Endothelial cell of umbilical vein (primary cell): ENCODE measurements at regions not wholly inside any gene's neighbourhood (a gene's known extent, or its start where the extent isn't known, plus 50 kb on each side); places are given as distances from the start of the nearest gene placed in this dataset.

Source experiments
- BruUV-seq: library from RNA; stranded (reverse); fragments of 400-500 nt; replicated peaks from 2 replicates; lab custom pipeline; 2021; lab: Mats Ljungman, UMichigan
- CTCF ChIA-PET: fragments of 300-600, 350-600 bp; sonication (Branson Sonifier 250); formaldehyde crosslinking; loops from one replicate; lab custom pipeline; 2021; ENCODE audit warnings: antibody characterized with exemption, inconsistent platforms; lab: Charles Lee
- POLR2A ChIA-PET: fragments of 300-600, 350-600 bp; sonication (Branson Sonifier 250); formaldehyde crosslinking; loops from one replicate; lab custom pipeline; 2021; ENCODE audit warnings: antibody characterized with exemption, inconsistent platforms; lab: Charles Lee
- DNase-seq: peaks from one replicate; pipeline ENCODE4 v3.0.0-alpha.2; 2011; ENCODE audit warnings: low read depth, low spot score
- FAIRE-seq: peaks from 2 replicates; lab custom pipeline; 2011; peaks lifted over from hg19 to GRCh38; lab: Jason Lieb, UNC
- H2AFZ ChIP-seq: 2 replicates; pipeline ENCODE4 v1.6.0; 2012; ENCODE audit warnings: low read depth, low read length, control low read depth, inconsistent platforms
- H3K27ac ChIP-seq: 2 replicates; pipeline ENCODE4 v1.5.1; 2011; ENCODE audit warnings: low read depth, mild to moderate bottlenecking, control low read depth, low read length, moderate library complexity; ENCODE audit not compliant: insufficient read depth
- H3K27me3 ChIP-seq, 2 experiments: 2 replicates each; pipeline versions ENCODE4 v1.6.0 to v1.6.1; 2011; ENCODE audit warnings: low read length in 2 of 2, mixed read lengths in 1 of 2; ENCODE audit not compliant: control insufficient read depth in 2 of 2, insufficient read depth in 2 of 2
- H3K36me3 ChIP-seq, 2 experiments: 2 replicates in 1 of 2; 3 replicates in 1 of 2; pipeline ENCODE4 v1.5.1; 2011; ENCODE audit warnings: low read length in 2 of 2, mild to moderate bottlenecking in 1 of 2, moderate library complexity in 1 of 2; ENCODE audit not compliant: control insufficient read depth in 2 of 2, insufficient read depth in 2 of 2; ENCODE audit errors: extremely low read depth in 1 of 2
- H3K4me1 ChIP-seq: 3 replicates; pipeline ENCODE4 v1.5.1; 2011; ENCODE audit warnings: mild to moderate bottlenecking, low read length; ENCODE audit not compliant: control insufficient read depth, insufficient read depth; ENCODE audit errors: extremely low read depth
- H3K4me2 ChIP-seq: 2 replicates; pipeline ENCODE4 v1.6.1; 2011; ENCODE audit warnings: low read length, control low read depth, mixed read lengths; ENCODE audit not compliant: insufficient read depth
- H3K4me3 ChIP-seq, 3 experiments: fragments of 200-600 bp in 1 of 3; sonication (generic), shearing (Covaris generic) in 1 of 3; replicated peaks in 1 of 3; 2 replicates each; pipeline ENCODE4 v1.5.1; 2011 to 2016; ENCODE audit warnings: control low read depth in 3 of 3, low read length in 3 of 3, mild to moderate bottlenecking in 2 of 3, inconsistent platforms in 1 of 3, low read depth in 1 of 3, moderate library complexity in 1 of 3; ENCODE audit not compliant: insufficient read depth in 1 of 3
- H3K79me2 ChIP-seq: 2 replicates; pipeline ENCODE4 v1.6.0; 2012; ENCODE audit warnings: low read length, inconsistent platforms; ENCODE audit not compliant: control insufficient read depth, insufficient read depth
- H3K9ac ChIP-seq: replicated peaks from 2 replicates; pipeline ENCODE3; 2011; ENCODE audit warnings: low read length, control low read depth; ENCODE audit not compliant: insufficient read depth; ENCODE audit errors: extremely low read depth
- H3K9me1 ChIP-seq: replicated peaks from 3 replicates; pipeline ENCODE4 v1.6.0; 2011; ENCODE audit warnings: mild to moderate bottlenecking, low read length; ENCODE audit not compliant: control insufficient read depth, insufficient read depth; ENCODE audit errors: extremely low read depth
- H3K9me3 ChIP-seq: replicated peaks from 2 replicates; pipeline ENCODE4 v1.5.1; 2012; ENCODE audit warnings: low read length, inconsistent platforms; ENCODE audit not compliant: control insufficient read depth, insufficient read depth
- H4K20me1 ChIP-seq: replicated peaks from 2 replicates; pipeline ENCODE3; 2011; ENCODE audit warnings: mild to moderate bottlenecking, low read length; ENCODE audit not compliant: control insufficient read depth, insufficient read depth; ENCODE audit errors: extremely low read depth
- EZH2 ChIP-seq: IDR thresholded peaks from 2 replicates; pipeline ENCODE4 v1.6.1; 2012; ENCODE audit warnings: borderline replicate concordance, low read depth, mild to moderate bottlenecking, moderate library complexity, low read length, inconsistent platforms; ENCODE audit not compliant: severe bottlenecking
- FOS ChIP-seq: IDR thresholded peaks from 2 replicates; pipeline ENCODE4 v1.6.1; 2011; ENCODE audit warnings: mild to moderate bottlenecking, low read length, moderate library complexity, borderline replicate concordance; ENCODE audit not compliant: insufficient read depth
- GATA2 ChIP-seq: IDR thresholded peaks from 2 replicates; pipeline ENCODE4 v1.7.0; 2011; ENCODE audit warnings: low read depth, mild to moderate bottlenecking, moderate library complexity, mixed read lengths, low read length; ENCODE audit not compliant: insufficient read length, insufficient read depth
- JUN ChIP-seq: IDR thresholded peaks from 2 replicates; pipeline ENCODE4 v1.6.1; 2011; ENCODE audit warnings: borderline replicate concordance, low read depth; ENCODE audit not compliant: insufficient read length, insufficient read depth
- MYC ChIP-seq: IDR thresholded peaks from one replicate; pipeline ENCODE4 v1.6.1; 2011; ENCODE audit warnings: mild to moderate bottlenecking, low read depth, low read length
- POLR2A ChIP-seq: IDR thresholded peaks from 2 replicates; pipeline ENCODE4 v1.6.1; 2012; ENCODE audit warnings: low read depth, mild to moderate bottlenecking, control low read depth, low read length
- POLR2AphosphoS5 ChIP-seq: IDR thresholded peaks from 2 replicates; pipeline ENCODE4 v1.6.1; 2012; ENCODE audit warnings: low read depth, mild to moderate bottlenecking, control low read depth, low read length, moderate library complexity; ENCODE audit not compliant: insufficient read depth
- dilution Hi-C: fragments of 300-500 bp; cut with MboI; formaldehyde crosslinking; loops from one replicate; pipeline ENCODE4 v1.15.0; 2019; ENCODE audit warnings: low sequenced_read_pairs; ENCODE audit not compliant: extremely low pct_ligation_motif_present
- intact Hi-C: fragments of 100-400 bp; cut with micrococcal nuclease; formaldehyde crosslinking; loops from one replicate; pipeline ENCODE4 v1.10.0; 2022
- TF ChIP-seq, protein P1 (sequence below), 2 donors: IDR thresholded peaks; 1 replicate in 1 of 2; 2 replicates in 1 of 2; pipeline ENCODE4 v1.5.1; 2011; ENCODE audit warnings: low read length in 2 of 2, mild to moderate bottlenecking in 2 of 2, moderate library complexity in 2 of 2, control low read depth in 1 of 2, inconsistent platforms in 1 of 2, low read depth in 1 of 2; ENCODE audit not compliant: insufficient read depth in 1 of 2; ENCODE audit errors: extremely low read depth in 1 of 2
- TF ChIP-seq, protein P2 (sequence below): IDR thresholded peaks from 2 replicates; pipeline ENCODE4 v1.6.1; 2011; ENCODE audit not compliant: insufficient read depth, insufficient read length

DNA sequence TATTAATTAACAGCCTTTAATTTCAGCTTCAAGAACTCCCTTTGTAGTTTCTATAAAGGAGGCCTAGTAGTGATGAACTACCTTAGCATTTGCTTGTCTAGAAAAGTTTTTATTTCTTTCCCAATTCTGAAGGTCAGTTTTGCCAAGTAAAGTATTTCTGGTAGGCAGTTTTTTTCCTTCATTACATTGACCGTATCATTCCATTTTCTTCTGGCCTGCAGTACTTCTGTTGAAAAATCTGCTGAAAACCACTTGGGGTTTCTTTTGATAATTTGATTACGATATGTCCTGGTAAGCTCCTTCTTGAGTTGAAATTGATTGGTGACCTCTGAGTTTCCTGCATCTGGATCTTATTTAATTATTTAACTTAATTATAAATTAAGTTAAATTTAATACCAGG lies 691.8 kb downstream of the TSN start:
- dilution Hi-C loops (no loop called here), intact Hi-C loops (no loop called here)
- ChIA-PET CTCF (no interaction called here), POLR2A (no interaction called here)
- Histone ChIP-seq H3K27ac (no peak overlapping the region), H3K79me2 (no peaks in the 10 kb centered on the region), H3K4me1 (no peaks in the 10 kb centered on the region), H4K20me1 (no peaks in the 10 kb centered on the region), H3K4me2 (no peak overlapping the region), H3K36me3 (no peaks in the 10 kb centered on the region), H3K9ac (no peak overlapping the region), H3K4me3 (no peak overlapping the region), H3K27me3 (no peaks in the 10 kb centered on the region), H3K9me1 (no peaks in the 10 kb centered on the region), H3K9me3 (no peaks in the 10 kb centered on the region), H2AFZ (no peak overlapping the region)
- DNase-seq (no peak), FAIRE-seq (no peak)
- TF ChIP-seq MYC, result no peak
- TF ChIP-seq EZH2, result no peak
- TF ChIP-seq POLR2A, result no peak
- no peak for TF ChIP-seq FOS
- TF ChIP-seq, protein P1, sequence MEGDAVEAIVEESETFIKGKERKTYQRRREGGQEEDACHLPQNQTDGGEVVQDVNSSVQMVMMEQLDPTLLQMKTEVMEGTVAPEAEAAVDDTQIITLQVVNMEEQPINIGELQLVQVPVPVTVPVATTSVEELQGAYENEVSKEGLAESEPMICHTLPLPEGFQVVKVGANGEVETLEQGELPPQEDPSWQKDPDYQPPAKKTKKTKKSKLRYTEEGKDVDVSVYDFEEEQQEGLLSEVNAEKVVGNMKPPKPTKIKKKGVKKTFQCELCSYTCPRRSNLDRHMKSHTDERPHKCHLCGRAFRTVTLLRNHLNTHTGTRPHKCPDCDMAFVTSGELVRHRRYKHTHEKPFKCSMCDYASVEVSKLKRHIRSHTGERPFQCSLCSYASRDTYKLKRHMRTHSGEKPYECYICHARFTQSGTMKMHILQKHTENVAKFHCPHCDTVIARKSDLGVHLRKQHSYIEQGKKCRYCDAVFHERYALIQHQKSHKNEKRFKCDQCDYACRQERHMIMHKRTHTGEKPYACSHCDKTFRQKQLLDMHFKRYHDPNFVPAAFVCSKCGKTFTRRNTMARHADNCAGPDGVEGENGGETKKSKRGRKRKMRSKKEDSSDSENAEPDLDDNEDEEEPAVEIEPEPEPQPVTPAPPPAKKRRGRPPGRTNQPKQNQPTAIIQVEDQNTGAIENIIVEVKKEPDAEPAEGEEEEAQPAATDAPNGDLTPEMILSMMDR (IDR thresholded peaks at IDR 0.05; ENCODE audit: extremely low read depth in 1 of 2, insufficient read depth in 1 of 2, low read depth in 1 of 2, low read length in 2 of 2), result no peak
- no peak for TF ChIP-seq JUN
- TF ChIP-seq GATA2, result no peak
- TF ChIP-seq, protein P2, sequence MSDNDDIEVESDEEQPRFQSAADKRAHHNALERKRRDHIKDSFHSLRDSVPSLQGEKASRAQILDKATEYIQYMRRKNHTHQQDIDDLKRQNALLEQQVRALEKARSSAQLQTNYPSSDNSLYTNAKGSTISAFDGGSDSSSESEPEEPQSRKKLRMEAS, result no peak
- no peak for TF ChIP-seq POLR2AphosphoS5
- no TSS peak for BruUV-seq
